ENCODE measurements at regions not wholly inside any gene's neighbourhood (a gene's known extent, or its start where the extent isn't known, plus 50 kb on each side); places are given as distances from the start of the nearest gene placed in this dataset.

GRCh38 chr7:91407942-91408341 lies 143.7 kb downstream of the FZD1 start:
- no peaks in the 10 kb centered on the region for H3K4me1 ChIP-seq (ENCODE audit: insufficient read depth, low read length, poor library complexity, severe bottlenecking)
- no peak for DNase-seq (ENCODE audit: low spot score)
- H3K27me3 ChIP-seq (replicated peaks; ENCODE audit: insufficient read depth, low read depth, low read length, poor library complexity): no peaks in the 10 kb centered on the region
- intact Hi-C loops (cut with micrococcal nuclease; ENCODE audit: unreplicated experiment): no loop called here
- CTCF ChIA-PET: interaction anchor here (0.6 kb wide), 1 partner anchor 332 kb away, joined by 3 read pairs; no protein-coding TSS in a partner anchor
- POLR2A ChIA-PET (ENCODE audit: low non-redundant PET): no interaction called here
- no peak for TF ChIP-seq EZH2 (IDR thresholded peaks at IDR 0.05; ENCODE audit: borderline replicate concordance, low read depth, low read length, poor library complexity, severe bottlenecking)
- TF ChIP-seq, protein P1, sequence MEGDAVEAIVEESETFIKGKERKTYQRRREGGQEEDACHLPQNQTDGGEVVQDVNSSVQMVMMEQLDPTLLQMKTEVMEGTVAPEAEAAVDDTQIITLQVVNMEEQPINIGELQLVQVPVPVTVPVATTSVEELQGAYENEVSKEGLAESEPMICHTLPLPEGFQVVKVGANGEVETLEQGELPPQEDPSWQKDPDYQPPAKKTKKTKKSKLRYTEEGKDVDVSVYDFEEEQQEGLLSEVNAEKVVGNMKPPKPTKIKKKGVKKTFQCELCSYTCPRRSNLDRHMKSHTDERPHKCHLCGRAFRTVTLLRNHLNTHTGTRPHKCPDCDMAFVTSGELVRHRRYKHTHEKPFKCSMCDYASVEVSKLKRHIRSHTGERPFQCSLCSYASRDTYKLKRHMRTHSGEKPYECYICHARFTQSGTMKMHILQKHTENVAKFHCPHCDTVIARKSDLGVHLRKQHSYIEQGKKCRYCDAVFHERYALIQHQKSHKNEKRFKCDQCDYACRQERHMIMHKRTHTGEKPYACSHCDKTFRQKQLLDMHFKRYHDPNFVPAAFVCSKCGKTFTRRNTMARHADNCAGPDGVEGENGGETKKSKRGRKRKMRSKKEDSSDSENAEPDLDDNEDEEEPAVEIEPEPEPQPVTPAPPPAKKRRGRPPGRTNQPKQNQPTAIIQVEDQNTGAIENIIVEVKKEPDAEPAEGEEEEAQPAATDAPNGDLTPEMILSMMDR (conservative IDR thresholded peaks at IDR 0.05; ENCODE audit: low read depth, low read length): no peak
- no peak overlapping the region for H3K4me3 ChIP-seq (ENCODE audit: low read depth, low read length, poor library complexity, severe bottlenecking)
- no peaks in the 10 kb centered on the region for H3K36me3 ChIP-seq (ENCODE audit: insufficient read depth, low read length, poor library complexity, severe bottlenecking)
- H3K27ac ChIP-seq (ENCODE audit: low read depth, low read length, poor library complexity, severe bottlenecking): no peak overlapping the region
- BruUV-seq (replicated peaks): no TSS peak
- no peaks in the 10 kb centered on the region for H3K9me3 ChIP-seq (ENCODE audit: low read depth, low read length, poor library complexity, severe bottlenecking)

GRCh38 chr7:91408388-91409154 lies 144.3 kb downstream of the FZD1 start:
- Histone ChIP-seq H3K27ac (ENCODE audit: low read depth, low read length, poor library complexity, severe bottlenecking) (no peak overlapping the region), H3K4me1 (ENCODE audit: insufficient read depth, low read length, poor library complexity, severe bottlenecking) (no peaks in the 10 kb centered on the region), H3K9me3 (ENCODE audit: low read depth, low read length, poor library complexity, severe bottlenecking) (no peaks in the 10 kb centered on the region), H3K4me3 (ENCODE audit: low read depth, low read length, poor library complexity, severe bottlenecking) (no peak overlapping the region), H3K27me3 (replicated peaks; ENCODE audit: insufficient read depth, low read depth, low read length, poor library complexity) (no peaks in the 10 kb centered on the region), H3K36me3 (ENCODE audit: insufficient read depth, low read length, poor library complexity, severe bottlenecking) (no peaks in the 10 kb centered on the region)
- intact Hi-C loops (cut with micrococcal nuclease; ENCODE audit: unreplicated experiment): no loop called here
- no TSS peak for BruUV-seq (replicated peaks)
- ChIA-PET POLR2A (ENCODE audit: low non-redundant PET) (no interaction called here), CTCF (interaction anchor here (0.6 kb wide), 1 partner anchor 332 kb away, joined by 3 read pairs; no protein-coding TSS in a partner anchor)
- no peak for TF ChIP-seq EZH2 (IDR thresholded peaks at IDR 0.05; ENCODE audit: borderline replicate concordance, low read depth, low read length, poor library complexity, severe bottlenecking)
- TF ChIP-seq, protein P1 (conservative IDR thresholded peaks at IDR 0.05; ENCODE audit: low read depth, low read length): no peak
- DNase-seq (ENCODE audit: low spot score): no peak

- Histone ChIP-seq H3K4me1 (ENCODE audit: insufficient read depth, low read length, poor library complexity, severe bottlenecking) (no peaks in the 10 kb centered on the region), H3K27ac (ENCODE audit: low read depth, low read length, poor library complexity, severe bottlenecking) (no peak overlapping the region), H3K9me3 (ENCODE audit: low read depth, low read length, poor library complexity, severe bottlenecking) (no peaks in the 10 kb centered on the region), H3K27me3 (replicated peaks; ENCODE audit: insufficient read depth, low read depth, low read length, poor library complexity) (no peaks in the 10 kb centered on the region), H3K4me3 (ENCODE audit: low read depth, low read length, poor library complexity, severe bottlenecking) (no peak overlapping the region), H3K36me3 (ENCODE audit: insufficient read depth, low read length, poor library complexity, severe bottlenecking) (no peaks in the 10 kb centered on the region)
- ChIA-PET CTCF (no interaction called here), POLR2A (ENCODE audit: low non-redundant PET) (no interaction called here)
- TF ChIP-seq EZH2 (IDR thresholded peaks at IDR 0.05; ENCODE audit: borderline replicate concordance, low read depth, low read length, poor library complexity, severe bottlenecking): no peak
- TF ChIP-seq, protein P1 (conservative IDR thresholded peaks at IDR 0.05; ENCODE audit: low read depth, low read length): no peak
- no TSS peak for BruUV-seq (replicated peaks)
- intact Hi-C loops (cut with micrococcal nuclease; ENCODE audit: unreplicated experiment): no loop called here
- no peak for DNase-seq (ENCODE audit: low spot score)
Observed at GRCh38 chr7:91411060-91411459, 146.8 kb downstream of the FZD1 start.

Data from A673 (cell line).